Heart left ventricle (tissue), 16 donors: ENCODE measurements at regions not wholly inside any gene's neighbourhood (a gene's known extent, or its start where the extent isn't known, plus 50 kb on each side); places are given as distances from the start of the nearest gene placed in this dataset.

ENCODE experiments used
- ATAC-seq, 4 donors: fragments of 200-7000 bp; cut with Tn5 transposase; one replicate each; pipeline ENCODE4 v1.9.1; 2020 to 2022; ENCODE audit warnings: moderate library complexity in 4 of 4, mild to moderate bottlenecking in 3 of 4, moderate number of reproducible peaks in 1 of 4
- DNase-seq, 5 donors: peaks; one replicate each; pipeline ENCODE4 v3.0.0-alpha.2; 2020
- H3K27ac ChIP-seq, 12 donors: fragments of 200-600 bp; sonication (generic) in 4 of 12; one replicate each; pipeline versions ENCODE4 v1.5.0 to v1.8.0; 2016 to 2022; ENCODE audit warnings: mild to moderate bottlenecking in 2 of 12
- H3K27me3 ChIP-seq, 9 donors: fragments of 200-600 bp; sonication (generic) in 2 of 9; one replicate each; pipeline versions ENCODE4 v1.5.1 to v1.8.0; 2016 to 2022; ENCODE audit warnings: mild to moderate bottlenecking in 3 of 9
- H3K36me3 ChIP-seq, 9 donors: fragments of 200-600 bp; sonication (generic) in 2 of 9; one replicate each; pipeline versions ENCODE4 v1.5.0 to v1.8.0; 2018 to 2022; ENCODE audit warnings: mild to moderate bottlenecking in 2 of 9
- H3K4me1 ChIP-seq, 12 donors: fragments of 200-600 bp; sonication (generic) in 4 of 12; one replicate each; pipeline versions ENCODE4 v1.5.0 to v1.8.0; 2016 to 2022; ENCODE audit warnings: mild to moderate bottlenecking in 3 of 12
- H3K4me3 ChIP-seq, 12 donors: fragments of 200-600 bp; sonication (generic) in 4 of 12; one replicate each; pipeline versions ENCODE4 v1.5.0 to v1.8.0; 2017 to 2022; ENCODE audit warnings: mild to moderate bottlenecking in 9 of 12, moderate library complexity in 4 of 12
- H3K9me3 ChIP-seq, 12 donors: fragments of 200-600 bp; sonication (generic) in 4 of 12; one replicate each; pipeline versions ENCODE4 v1.5.0 to v1.8.0; 2016 to 2022; ENCODE audit warnings: mild to moderate bottlenecking in 1 of 12
- POLR2A ChIP-seq, 2 donors: fragments of 450-650 bp; IDR thresholded peaks; one replicate each; pipeline ENCODE4 v1.6.1; 2017; ENCODE audit warnings: antibody characterized with exemption in 2 of 2, mild to moderate bottlenecking in 2 of 2, moderate library complexity in 2 of 2
- WGBS, 4 donors: extraction: QIAGEN DNeasy Blood & Tissue Kit in 2 of 4; methylation state at CpG; one replicate each; pipeline versions ENCODE4 v1.1.5 to v1.1.7; 2013 to 2018; 5-methylcytosine and 5-hydroxymethylcytosine counted together
- intact Hi-C, 10 donors: fragments of 100-400 bp; cut with DNase I; formaldehyde crosslinking; loops; one replicate each; pipeline versions ENCODE4 v1.11.1 to v1.14.2; 2022
- TF ChIP-seq, protein P1 (sequence below), 12 donors: fragments of 200-600 bp; sonication (generic) in 4 of 12; IDR thresholded peaks; one replicate each; pipeline versions ENCODE4 v1.5.0 to v1.8.0; 2018 to 2022; ENCODE audit warnings: antibody characterized with exemption in 12 of 12, mild to moderate bottlenecking in 5 of 12
- donor health status: ischemic (EF 13 %, LVEDD 7.1; RV severe dilation, severe dysfunction).
- donor health status: healthy with polysubstance abuse.
- donor health status: DM: no; HTN: yes; CAD: no.
- donor health status: DM: no; HTN: no; CAD: no.
- donor health status: ischemic (EF 25% LVEDD 6.9; RV normal size, moderate dysfunction).
- donor health status: ischemic (EF 25% LVEDD 5.7; RV mildly dilated, moderate dysfunction).
- donor health status: healthy.
- donor health status: DM: yes; HTN: yes; CAD: no.
- donor health status: ischemic (EF 35%, LVEDD 5.7; RV mildly dilated, moderate dysfunction).
- donor health status: nonischemic (EF 11% LVEDD 7.7; RV severe dilation, severe dysfunction).
- donor health status: DM: yes; HTN: yes; CAD: no.
- donor health status: PGD.
- donor health status: ischemic (EF 29% LVEDD 5.4; RV normal size, mild dysfunction).
- donor health status: nonischemic (EF 23%, LVEDD 6.1; RV moderate dilation, normal function).

- no peak for DNase-seq
- intact Hi-C loops = no loop called here
- WGBS, 4 donors = 74 to 77% (median 76%) methylated on average over 5 of the region's 5 CpGs
- Histone ChIP-seq H3K4me1 (no peaks in the 10 kb centered on the region), H3K9me3 (no peaks in the 10 kb centered on the region), H3K4me3 (no peak overlapping the region), H3K27me3 (no peaks in the 10 kb centered on the region), H3K36me3 (no peaks in the 10 kb centered on the region), H3K27ac (no peak overlapping the region)
- ATAC-seq = no peak
- TF ChIP-seq, protein P1, sequence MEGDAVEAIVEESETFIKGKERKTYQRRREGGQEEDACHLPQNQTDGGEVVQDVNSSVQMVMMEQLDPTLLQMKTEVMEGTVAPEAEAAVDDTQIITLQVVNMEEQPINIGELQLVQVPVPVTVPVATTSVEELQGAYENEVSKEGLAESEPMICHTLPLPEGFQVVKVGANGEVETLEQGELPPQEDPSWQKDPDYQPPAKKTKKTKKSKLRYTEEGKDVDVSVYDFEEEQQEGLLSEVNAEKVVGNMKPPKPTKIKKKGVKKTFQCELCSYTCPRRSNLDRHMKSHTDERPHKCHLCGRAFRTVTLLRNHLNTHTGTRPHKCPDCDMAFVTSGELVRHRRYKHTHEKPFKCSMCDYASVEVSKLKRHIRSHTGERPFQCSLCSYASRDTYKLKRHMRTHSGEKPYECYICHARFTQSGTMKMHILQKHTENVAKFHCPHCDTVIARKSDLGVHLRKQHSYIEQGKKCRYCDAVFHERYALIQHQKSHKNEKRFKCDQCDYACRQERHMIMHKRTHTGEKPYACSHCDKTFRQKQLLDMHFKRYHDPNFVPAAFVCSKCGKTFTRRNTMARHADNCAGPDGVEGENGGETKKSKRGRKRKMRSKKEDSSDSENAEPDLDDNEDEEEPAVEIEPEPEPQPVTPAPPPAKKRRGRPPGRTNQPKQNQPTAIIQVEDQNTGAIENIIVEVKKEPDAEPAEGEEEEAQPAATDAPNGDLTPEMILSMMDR (IDR thresholded peaks at IDR 0.05) = no peak
- no peak for TF ChIP-seq POLR2A (IDR thresholded peaks at IDR 0.05)
Observed at GRCh38 chr1:187451238-187451637, 622.5 kb downstream of the PLA2G4A start.

DNA sequence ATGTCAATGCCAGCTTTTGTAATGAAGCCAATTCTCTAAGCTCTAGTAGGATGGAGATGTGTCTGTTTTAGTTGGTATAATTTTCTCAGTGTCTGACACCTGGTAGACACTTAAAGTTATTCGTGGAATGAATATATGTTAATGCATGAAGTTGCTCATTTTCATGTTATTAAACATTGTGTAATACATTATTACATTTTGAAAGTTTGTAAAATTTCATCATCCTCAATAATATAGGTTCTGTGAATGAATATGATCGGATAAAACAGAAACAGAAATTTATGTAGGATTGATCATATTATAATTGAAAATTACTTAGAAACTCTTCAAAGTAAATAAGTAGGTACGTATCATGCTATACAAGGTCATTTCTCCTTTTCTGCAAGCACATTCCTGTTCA is 625.3 kb downstream of the PLA2G4A start:
- Histone ChIP-seq H3K4me1 (no peaks in the 10 kb centered on the region), H3K9me3 (no peaks in the 10 kb centered on the region), H3K36me3 (no peaks in the 10 kb centered on the region), H3K27me3 (no peaks in the 10 kb centered on the region), H3K27ac (no peak overlapping the region), H3K4me3 (no peak overlapping the region)
- 83 to 89% (median 87%) methylated on average over 3 of the region's 3 CpGs for WGBS, 4 donors
- ATAC-seq (no peak), DNase-seq (no peak)
- TF ChIP-seq, protein P1 (IDR thresholded peaks at IDR 0.05) = no peak
- no peak for TF ChIP-seq POLR2A (IDR thresholded peaks at IDR 0.05)
- intact Hi-C loops = no loop called here

GRCh38 chr1:187456446-187456845 is 627.7 kb downstream of the PLA2G4A start:
- no peaks in the 10 kb centered on the region for H3K36me3 ChIP-seq
- H3K9me3 ChIP-seq = no peaks in the 10 kb centered on the region
- H3K27ac ChIP-seq = no peak overlapping the region
- H3K4me3 ChIP-seq = no peak overlapping the region
- TF ChIP-seq, protein P1 (IDR thresholded peaks at IDR 0.05) = no peak
- TF ChIP-seq POLR2A (IDR thresholded peaks at IDR 0.05) = no peak
- no peaks in the 10 kb centered on the region for H3K4me1 ChIP-seq
- 71 to 90% (median 80%) methylated on average over 5 of the region's 5 CpGs for WGBS, 4 donors
- no peaks in the 10 kb centered on the region for H3K27me3 ChIP-seq
- no peak for ATAC-seq
- intact Hi-C loops = no loop called here
- no peak for DNase-seq

DNA sequence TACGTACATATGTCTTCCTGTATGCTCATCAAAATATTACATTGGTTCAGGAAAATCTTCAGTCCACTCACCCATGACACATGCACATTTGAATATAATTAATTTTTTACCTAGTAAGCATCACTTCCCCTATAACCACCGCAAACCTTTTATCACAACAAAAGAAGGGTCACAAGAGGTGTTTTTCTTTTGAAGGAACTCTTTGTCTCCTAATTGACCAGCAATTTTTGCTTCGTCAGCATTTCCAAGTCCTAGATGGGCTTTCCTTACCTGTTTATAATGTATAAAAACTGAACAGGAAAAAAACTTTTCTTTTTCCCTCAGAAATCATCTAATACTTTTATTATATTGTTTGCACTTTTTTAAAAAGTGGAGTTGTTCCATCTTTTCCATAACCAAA is 631.3 kb downstream of the PLA2G4A start:
- intact Hi-C loops = no loop called here
- no peak overlapping the region for H3K4me3 ChIP-seq
- H3K9me3 ChIP-seq = peaks cover 0 to 23% (median 11%) of the 10 kb centered on the region in 12 donors
- DNase-seq = no peak
- no peak for ATAC-seq
- H3K36me3 ChIP-seq = no peaks in the 10 kb centered on the region
- WGBS, 4 donors = 77 to 82% (median 81%) methylated on average over 3 of the region's 3 CpGs
- no peaks in the 10 kb centered on the region for H3K4me1 ChIP-seq
- H3K27me3 ChIP-seq = no peaks in the 10 kb centered on the region
- TF ChIP-seq, protein P1 (IDR thresholded peaks at IDR 0.05) = no peak
- no peak overlapping the region for H3K27ac ChIP-seq
